Stimulated activated CD4-positive, alpha-beta T cell treated with anti-CD3 and anti-CD28 coated beads, Interleukin-15, amount 100 ng/mL, for 48 hours (primary cell): ENCODE measurements at regions not wholly inside any gene's neighbourhood (a gene's known extent, or its start where the extent isn't known, plus 50 kb on each side); places are given as distances from the start of the nearest gene placed in this dataset.

Source experiments
- DNase-seq, 2 donors: peaks; one replicate each; pipeline ENCODE4 v3.0.0-alpha.2; 2020; ENCODE audit warnings: low read depth in 2 of 2

GRCh38 chr11:95692526-95693260 lies 96.9 kb downstream of the FAM76B start:
- no peak for DNase-seq

DNA sequence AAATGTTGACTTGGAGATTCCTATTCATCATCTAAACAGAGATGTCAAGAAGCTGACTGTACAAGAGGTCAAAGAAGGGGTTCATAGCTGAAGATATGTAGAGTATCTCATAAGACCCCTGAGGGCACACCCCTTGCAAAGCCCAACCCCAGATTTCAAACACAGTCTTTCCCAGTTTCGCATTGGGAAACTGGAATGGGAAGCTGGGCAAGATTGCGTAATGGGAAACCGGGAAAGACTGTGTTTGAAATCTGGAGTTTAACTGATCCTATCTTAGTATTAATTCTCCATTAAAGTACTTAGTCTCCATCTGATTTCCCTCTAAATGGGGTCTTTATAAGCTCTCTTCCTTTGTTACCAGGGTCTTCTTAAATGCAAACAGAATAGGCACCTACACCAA lies 99.5 kb downstream of the FAM76B start:
- DNase-seq: no peak

DNA sequence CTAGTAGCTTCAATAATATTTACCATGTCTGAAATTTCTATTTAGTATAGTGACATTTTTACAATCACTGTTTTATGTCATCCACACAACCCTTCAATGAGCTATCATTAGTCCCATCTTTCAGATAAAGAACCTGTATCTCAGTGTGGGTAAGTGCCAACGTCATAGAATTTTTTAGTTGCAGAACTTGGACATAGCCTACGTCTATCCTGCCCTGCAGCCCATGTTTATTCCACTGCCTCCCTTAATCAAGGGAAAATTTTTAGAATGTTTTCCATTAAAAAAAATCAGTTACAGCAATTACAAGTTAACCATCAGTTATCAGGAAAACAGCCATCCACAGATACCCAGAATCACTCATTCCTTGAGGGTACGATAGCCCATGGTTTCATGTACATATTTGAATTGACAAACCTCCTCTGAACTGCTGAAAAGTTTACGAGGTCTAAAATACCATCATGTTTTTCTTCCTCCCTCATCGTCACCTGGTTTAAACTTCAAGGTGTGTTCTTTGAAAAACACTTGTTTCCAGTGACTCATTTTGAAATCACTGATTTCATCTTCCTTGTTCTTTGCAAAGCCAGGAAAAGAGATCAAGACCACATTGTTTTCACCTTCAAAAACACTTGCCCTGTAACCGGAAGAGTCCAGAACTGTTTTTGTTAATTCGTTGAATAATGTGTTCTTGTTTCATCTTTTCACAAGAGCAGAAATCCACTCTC lies 100.9 kb downstream of the FAM76B start:
- DNase-seq: no peak

DNA sequence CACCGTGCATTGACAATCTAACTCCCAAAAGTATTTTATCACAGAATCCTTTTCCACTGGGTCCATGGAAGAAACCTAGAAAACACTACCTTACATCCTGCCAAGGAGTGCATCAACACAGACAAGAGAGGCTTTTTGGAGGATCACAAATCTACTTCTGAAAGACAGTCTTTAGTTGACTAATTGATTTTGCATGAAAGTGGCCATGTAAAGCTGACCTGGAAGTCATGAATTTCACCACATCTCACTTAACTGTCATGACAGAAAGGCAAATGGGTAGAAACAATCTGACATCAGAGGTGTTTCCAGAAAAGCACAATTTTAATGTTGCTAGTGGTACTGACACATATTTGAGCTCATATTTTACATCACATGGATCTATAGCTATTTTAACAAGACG lies 101.6 kb downstream of the FAM76B start:
- DNase-seq: no peak

- no peak for DNase-seq
These were observed 103.3 kb downstream of the FAM76B start for GRCh38 chr11:95686265-95686664.

DNA sequence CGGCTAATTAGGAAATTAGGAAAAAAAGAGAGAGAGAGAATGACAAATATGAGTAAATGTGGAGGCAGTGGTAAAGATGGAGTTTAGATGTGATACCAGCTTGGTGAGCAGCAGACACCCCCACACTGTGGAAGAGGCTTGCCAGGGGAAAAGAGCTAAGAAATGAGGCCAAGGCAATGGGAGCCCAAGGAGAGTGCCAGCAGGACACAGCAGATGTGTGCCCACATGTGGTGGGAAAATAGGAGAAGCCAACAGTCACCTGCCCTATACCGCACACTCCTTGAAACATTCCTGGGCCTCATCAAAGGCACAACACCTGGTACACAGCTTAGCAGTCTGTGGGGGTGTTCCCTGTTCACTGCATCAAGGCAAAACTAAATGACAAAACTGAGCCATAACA lies 104.9 kb downstream of the FAM76B start:
- no peak for DNase-seq

GRCh38 chr11:95684170-95684569 lies 105.4 kb downstream of the FAM76B start:
- DNase-seq: no peak

- no peak for DNase-seq
These were observed 107.0 kb downstream of the FAM76B start for GRCh38 chr11:95682552-95682951.

GRCh38 chr11:95680169-95680929 lies 109.2 kb downstream of the FAM76B start:
- no peak for DNase-seq

DNA sequence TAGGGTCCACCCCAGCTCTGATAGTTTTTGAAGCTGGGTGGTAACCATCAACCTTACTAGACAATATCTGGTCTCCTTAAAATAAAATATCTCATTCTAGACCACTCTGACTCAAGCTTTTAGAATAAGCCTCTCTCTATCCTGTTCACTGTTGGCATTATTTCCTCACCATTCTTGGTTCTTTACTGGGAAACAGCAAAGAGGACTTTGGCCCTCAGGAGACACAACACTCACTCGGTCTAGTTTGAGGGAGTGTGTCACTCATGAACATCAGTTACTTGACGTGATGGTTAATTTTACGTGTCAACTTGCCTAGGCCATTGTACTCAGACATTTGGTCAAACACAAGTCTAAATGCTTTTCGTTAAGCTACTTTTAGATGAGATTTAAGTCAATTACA lies 110.6 kb downstream of the FAM76B start:
- DNase-seq: no peak

DNA sequence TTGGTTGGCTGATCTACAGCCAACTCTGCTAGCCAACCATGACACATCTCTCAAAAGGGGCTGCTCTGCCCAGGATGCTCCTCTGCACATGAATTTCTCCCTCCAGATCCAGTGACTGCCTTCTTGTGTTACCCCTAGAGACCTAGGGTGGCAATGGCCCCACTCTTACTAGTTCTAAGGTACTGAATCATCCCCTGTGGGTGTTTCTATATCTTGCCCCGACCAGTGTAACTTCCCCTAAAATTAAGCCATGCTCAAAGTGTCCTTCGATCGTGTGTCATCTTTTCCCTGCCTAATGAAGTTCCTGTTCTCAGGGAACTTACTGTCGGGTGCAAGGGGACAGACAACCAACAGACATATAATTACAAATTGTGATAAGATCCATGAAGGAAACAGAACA lies 113.3 kb downstream of the FAM76B start:
- no peak for DNase-seq

DNA sequence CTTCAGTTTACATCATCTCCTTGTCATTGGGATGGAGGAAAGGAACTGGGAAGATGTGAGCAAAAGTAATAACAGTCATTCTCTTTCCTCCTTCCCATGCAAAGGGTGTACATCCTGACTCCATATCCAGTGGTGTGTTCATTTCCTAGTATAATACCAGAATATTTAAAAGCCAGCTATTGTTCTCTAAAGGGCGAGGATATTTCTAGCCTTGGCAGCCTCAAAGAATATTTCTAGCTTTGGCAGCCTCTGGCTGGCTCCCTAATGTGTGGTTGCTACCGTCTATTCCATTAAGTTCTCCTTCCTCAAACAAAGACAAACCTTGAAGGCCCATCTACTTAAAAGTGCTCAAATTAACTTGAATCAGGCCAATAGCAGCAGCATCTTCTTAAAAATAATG lies 114.0 kb downstream of the FAM76B start:
- DNase-seq: no peak

DNA sequence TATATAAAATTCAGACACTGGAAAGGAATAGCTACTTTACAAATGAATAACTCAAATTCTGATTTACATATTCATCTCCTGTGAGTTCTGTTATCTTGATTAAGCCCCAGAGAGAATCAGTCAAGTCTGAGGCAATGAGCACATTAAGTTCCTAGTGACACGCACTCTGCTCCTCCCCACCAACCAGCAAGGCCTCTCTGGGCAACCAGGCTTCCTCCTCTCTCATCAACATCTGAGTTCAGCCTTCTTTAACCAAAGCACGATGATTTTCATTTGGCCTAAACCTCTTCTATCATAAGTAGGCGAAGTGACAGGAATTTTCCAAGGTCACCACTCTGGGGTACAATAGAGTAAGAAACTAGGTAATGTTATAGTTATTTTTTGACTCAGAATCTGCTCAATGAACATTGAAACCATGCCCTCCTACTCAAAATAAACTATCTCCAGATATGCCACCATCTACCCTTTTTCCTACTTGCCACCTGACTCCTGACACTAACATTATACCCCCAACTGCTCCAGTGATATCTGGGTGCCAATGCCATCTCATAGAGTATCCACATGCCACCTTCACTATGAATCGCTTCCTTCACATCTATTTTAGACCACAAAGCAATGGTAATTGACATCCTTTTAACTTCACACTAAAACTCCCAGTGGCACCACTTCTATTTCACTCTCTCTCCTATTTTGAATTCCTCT lies 114.8 kb downstream of the FAM76B start:
- DNase-seq: peak; percentile 41 to 66

GRCh38 chr11:95671768-95672167 lies 117.8 kb downstream of the FAM76B start:
- DNase-seq: no peak

GRCh38 chr11:95668131-95668530 lies 121.5 kb downstream of the FAM76B start:
- no peak for DNase-seq

DNA sequence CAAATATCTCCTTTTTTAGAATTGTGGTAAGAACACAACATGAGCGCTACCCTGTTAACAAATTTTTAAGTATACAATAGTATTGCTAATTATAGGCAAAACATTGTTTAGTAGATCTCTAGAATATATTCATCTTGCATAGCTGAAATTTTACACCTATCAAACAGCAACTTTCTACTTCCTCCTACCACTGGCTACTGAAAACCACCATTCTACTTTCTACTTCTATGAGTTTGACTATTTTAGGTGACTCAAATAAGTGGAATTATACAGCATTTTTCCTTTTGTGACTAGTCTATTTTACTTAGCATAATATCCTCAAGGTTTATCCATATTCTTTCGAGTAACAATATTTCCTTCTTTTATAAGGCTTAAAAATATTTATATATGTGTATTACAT lies 128.4 kb downstream of the FAM76B start:
- no peak for DNase-seq

DNA sequence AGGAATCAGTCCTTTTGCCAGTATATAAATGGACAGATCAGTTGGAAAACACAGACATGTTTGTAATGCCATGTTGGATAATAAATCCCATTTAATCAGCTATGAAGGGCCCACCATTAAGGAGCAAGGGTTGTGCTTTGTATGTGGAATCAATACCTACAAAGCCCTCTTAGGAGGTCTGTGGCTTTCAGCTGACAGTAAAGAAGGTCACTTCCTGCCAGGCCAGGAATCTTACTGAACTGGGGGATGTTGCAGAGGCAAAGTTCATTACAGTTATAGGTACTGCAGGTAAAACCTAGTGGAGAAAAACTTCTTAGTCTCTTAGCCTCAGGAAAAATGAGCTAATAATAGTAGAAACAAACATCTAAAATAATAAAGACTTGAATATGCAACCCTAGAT lies 129.5 kb downstream of the FAM76B start:
- no peak for DNase-seq

DNA sequence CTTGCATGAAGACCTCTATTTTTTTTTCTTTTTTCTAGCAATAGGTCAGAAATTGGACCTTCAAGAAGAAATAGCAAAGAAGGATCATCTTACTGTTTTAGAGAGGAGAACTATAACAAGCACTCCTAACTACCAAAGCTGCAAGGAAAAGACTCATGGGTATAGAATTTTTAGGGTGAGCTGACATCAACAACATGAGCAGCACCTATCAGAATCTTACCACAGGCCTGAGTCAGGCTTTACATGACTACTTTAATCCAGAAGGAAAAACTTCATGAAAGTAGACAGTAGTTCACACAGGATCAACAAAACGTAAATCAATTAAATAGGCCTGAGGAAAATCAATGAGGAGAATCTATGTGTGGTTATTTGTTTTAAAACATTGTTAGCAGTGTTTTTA lies 130.5 kb downstream of the FAM76B start:
- no peak for DNase-seq

- no peak for DNase-seq
These were observed 134.0 kb downstream of the FAM76B start for GRCh38 chr11:95655536-95655935.

- no peak for DNase-seq
These were observed 135.9 kb downstream of the FAM76B start for GRCh38 chr11:95653680-95654079.

- no peak for DNase-seq
These were observed 136.5 kb downstream of the FAM76B start for GRCh38 chr11:95653099-95653498.

- no peak for DNase-seq
These were observed 137.5 kb downstream of the FAM76B start for GRCh38 chr11:95652002-95652472.
